Ishikawa (cell line): ENCODE measurements at regions not wholly inside any gene's neighbourhood (a gene's known extent, or its start where the extent isn't known, plus 50 kb on each side); places are given as distances from the start of the nearest gene placed in this dataset.

Experiments used
- CREB1 ChIP-seq: IDR thresholded peaks from 2 replicates; pipeline ENCODE4 v1.6.1; 2012; ENCODE audit warnings: low read depth
- EP300 ChIP-seq: IDR thresholded peaks from 2 replicates; pipeline ENCODE4 v1.6.1; 2012; ENCODE audit warnings: borderline replicate concordance
- MAX ChIP-seq: IDR thresholded peaks from 2 replicates; pipeline ENCODE4 v1.6.1; 2012
- RAD21 ChIP-seq: IDR thresholded peaks from 2 replicates; pipeline ENCODE4 v1.6.1; 2012; ENCODE audit warnings: low read depth
- TAF1 ChIP-seq: IDR thresholded peaks from 2 replicates; pipeline ENCODE4 v1.6.1; 2012; ENCODE audit warnings: low read depth, mild to moderate bottlenecking
- TCF12 ChIP-seq: IDR thresholded peaks from 2 replicates; pipeline ENCODE4 v1.6.1; 2012; ENCODE audit warnings: low read depth
- USF1 ChIP-seq: IDR thresholded peaks from 2 replicates; pipeline ENCODE4 v1.6.1; 2012
- TF ChIP-seq, protein P1 (sequence below): IDR thresholded peaks from 2 replicates; pipeline ENCODE4 v1.6.1; 2012; ENCODE audit warnings: low read depth, mild to moderate bottlenecking

DNA sequence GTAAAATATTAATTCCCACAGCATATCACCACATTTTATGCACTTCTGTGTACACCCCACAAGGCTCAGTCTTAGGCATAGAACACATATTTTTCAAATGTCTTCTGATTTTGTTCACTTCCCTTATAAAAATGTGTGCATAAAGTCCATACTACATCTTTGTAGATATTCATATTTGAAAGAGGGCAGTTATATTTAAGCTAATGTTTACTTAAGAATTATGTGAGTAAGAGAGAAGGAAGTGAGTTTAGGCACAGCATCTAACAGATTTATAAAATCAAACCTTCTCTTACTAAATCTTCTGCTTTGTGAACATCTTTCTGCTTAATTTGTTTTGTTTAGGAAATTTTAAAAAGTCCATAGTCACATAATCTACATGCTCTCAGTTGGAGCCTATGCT, 648.1 kb downstream of the FSCB start:
- no peak for TF ChIP-seq TAF1
- no peak for TF ChIP-seq EP300
- no peak for TF ChIP-seq MAX
- TF ChIP-seq USF1: no peak
- TF ChIP-seq, protein P1, sequence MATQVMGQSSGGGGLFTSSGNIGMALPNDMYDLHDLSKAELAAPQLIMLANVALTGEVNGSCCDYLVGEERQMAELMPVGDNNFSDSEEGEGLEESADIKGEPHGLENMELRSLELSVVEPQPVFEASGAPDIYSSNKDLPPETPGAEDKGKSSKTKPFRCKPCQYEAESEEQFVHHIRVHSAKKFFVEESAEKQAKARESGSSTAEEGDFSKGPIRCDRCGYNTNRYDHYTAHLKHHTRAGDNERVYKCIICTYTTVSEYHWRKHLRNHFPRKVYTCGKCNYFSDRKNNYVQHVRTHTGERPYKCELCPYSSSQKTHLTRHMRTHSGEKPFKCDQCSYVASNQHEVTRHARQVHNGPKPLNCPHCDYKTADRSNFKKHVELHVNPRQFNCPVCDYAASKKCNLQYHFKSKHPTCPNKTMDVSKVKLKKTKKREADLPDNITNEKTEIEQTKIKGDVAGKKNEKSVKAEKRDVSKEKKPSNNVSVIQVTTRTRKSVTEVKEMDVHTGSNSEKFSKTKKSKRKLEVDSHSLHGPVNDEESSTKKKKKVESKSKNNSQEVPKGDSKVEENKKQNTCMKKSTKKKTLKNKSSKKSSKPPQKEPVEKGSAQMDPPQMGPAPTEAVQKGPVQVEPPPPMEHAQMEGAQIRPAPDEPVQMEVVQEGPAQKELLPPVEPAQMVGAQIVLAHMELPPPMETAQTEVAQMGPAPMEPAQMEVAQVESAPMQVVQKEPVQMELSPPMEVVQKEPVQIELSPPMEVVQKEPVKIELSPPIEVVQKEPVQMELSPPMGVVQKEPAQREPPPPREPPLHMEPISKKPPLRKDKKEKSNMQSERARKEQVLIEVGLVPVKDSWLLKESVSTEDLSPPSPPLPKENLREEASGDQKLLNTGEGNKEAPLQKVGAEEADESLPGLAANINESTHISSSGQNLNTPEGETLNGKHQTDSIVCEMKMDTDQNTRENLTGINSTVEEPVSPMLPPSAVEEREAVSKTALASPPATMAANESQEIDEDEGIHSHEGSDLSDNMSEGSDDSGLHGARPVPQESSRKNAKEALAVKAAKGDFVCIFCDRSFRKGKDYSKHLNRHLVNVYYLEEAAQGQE: no peak
- no peak for TF ChIP-seq TCF12
- TF ChIP-seq CREB1: no peak
- TF ChIP-seq RAD21: no peak
